B cell (primary cell): ENCODE measurements at regions not wholly inside any gene's neighbourhood (a gene's known extent, or its start where the extent isn't known, plus 50 kb on each side); places are given as distances from the start of the nearest gene placed in this dataset.

ENCODE experiments used
- CTCF ChIP-seq: fragments of 200-600 bp; IDR thresholded peaks from one replicate; pipeline ENCODE4 v1.8.0; 2022; ENCODE audit warnings: antibody characterized with exemption, mild to moderate bottlenecking
- EZH2 ChIP-seq: IDR thresholded peaks from 2 replicates; pipeline ENCODE4 v1.6.1; 2012; ENCODE audit warnings: borderline replicate concordance, low read depth, mild to moderate bottlenecking, moderate library complexity, low read length; ENCODE audit not compliant: insufficient read depth, poor library complexity, severe bottlenecking

- no peak for TF ChIP-seq CTCF
- TF ChIP-seq EZH2, result no peak
Observed at GRCh38 chr3:13762906-13763305, 117.0 kb downstream of the WNT7A start.
